ENCODE measurements at regions not wholly inside any gene's neighbourhood (a gene's known extent, or its start where the extent isn't known, plus 50 kb on each side); places are given as distances from the start of the nearest gene placed in this dataset.

DNA sequence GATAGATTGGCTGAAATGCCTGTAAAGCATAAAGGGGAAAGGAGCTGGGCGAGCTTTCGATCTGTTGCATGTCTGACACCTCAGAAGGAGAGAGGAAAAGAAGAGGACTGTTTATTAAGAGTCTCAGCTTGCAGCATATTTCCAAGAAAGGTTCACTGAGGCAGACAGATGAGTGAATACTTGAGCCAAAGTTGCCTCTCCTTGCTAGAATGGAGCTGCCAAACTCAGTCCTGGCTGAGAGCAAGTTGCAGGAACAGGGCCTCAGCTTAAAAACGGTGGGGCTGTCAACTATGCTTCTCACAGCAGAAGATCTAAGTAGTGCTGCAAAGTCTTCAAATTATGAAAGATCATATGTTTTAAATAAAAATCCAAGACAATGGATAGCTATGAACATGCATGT lies 707.5 kb downstream of the PCDH7 start:
- Histone ChIP-seq H2AK5ac (ENCODE audit: low read depth, low read length) (no peak overlapping the region), H4K91ac (replicated peaks; ENCODE audit: insufficient read length, low read length) (no peak overlapping the region), H3K23me2 (ENCODE audit: low read depth, low read length) (no peaks in the 10 kb centered on the region), H2BK15ac (ENCODE audit: low read length) (no peak overlapping the region), H3K14ac (ENCODE audit: insufficient read length) (no peak overlapping the region), H3K27me3 (replicated peaks in 1 of 4; ENCODE audit: control insufficient read depth in 3 of 4, extremely low read depth in 1 of 4, insufficient read depth in 3 of 4, low read length in 3 of 4) (no peaks in the 10 kb centered on the region), H2BK120ac (replicated peaks; ENCODE audit: low read depth, low read length) (no peak overlapping the region), H3K79me2 (ENCODE audit: control insufficient read depth in 1 of 2, insufficient read depth in 2 of 2, low read length in 2 of 2) (no peaks in the 10 kb centered on the region), H3K9me3 (ENCODE audit: insufficient read depth in 2 of 2, low read depth in 1 of 2, low read length in 1 of 2) (no peaks in the 10 kb centered on the region), H4K20me1 (replicated peaks in 1 of 2; ENCODE audit: control insufficient read depth in 1 of 2, insufficient read depth in 2 of 2, low read length in 2 of 2) (no peaks in the 10 kb centered on the region), H3K18ac (ENCODE audit: extremely low read depth, low read length) (no peak overlapping the region), H3K27ac (ENCODE audit: low read depth, low read length) (no peak overlapping the region), H3K56ac (replicated peaks; ENCODE audit: insufficient read length, low read depth, low read length) (no peak overlapping the region), H3K9ac (replicated peaks in 1 of 4; ENCODE audit: extremely low read depth in 1 of 4, low read depth in 3 of 4, low read length in 3 of 4) (no peak overlapping the region), H3K4ac (replicated peaks; ENCODE audit: insufficient read length, low read depth, low read length) (no peak overlapping the region), H4K5ac (ENCODE audit: insufficient read length, low read depth, low read length) (no peak overlapping the region), H3K36me3 (ENCODE audit: control insufficient read depth in 2 of 4, insufficient read depth in 4 of 4, low read length in 3 of 4) (no peaks in the 10 kb centered on the region), H3K23ac (ENCODE audit: insufficient read length) (no peak overlapping the region), H3K4me1 (replicated peaks in 1 of 4; ENCODE audit: control insufficient read depth in 3 of 4, insufficient read depth in 4 of 4, low read length in 3 of 4) (no peaks in the 10 kb centered on the region), H3K4me2 (ENCODE audit: insufficient read depth in 1 of 2, low read depth in 2 of 2, low read length in 2 of 2) (no peak overlapping the region), H3K79me1 (ENCODE audit: low read depth, low read length) (no peaks in the 10 kb centered on the region), H4K8ac (ENCODE audit: extremely low read depth, insufficient read depth, low read length) (no peak overlapping the region), H2BK12ac (ENCODE audit: low read depth, low read length) (no peak overlapping the region), H3K4me3 (ENCODE audit: extremely low read depth in 1 of 4, insufficient read depth in 2 of 4, low read depth in 3 of 4, low read length in 4 of 4) (no peak overlapping the region), H2BK5ac (ENCODE audit: low read depth, low read length) (no peak overlapping the region), H2BK20ac (ENCODE audit: low read length) (no peak overlapping the region), H2AFZ (ENCODE audit: low read length) (no peak overlapping the region)
- CTCF ChIA-PET (ENCODE audit: partially characterized antibody) = interaction anchor here (1.4 to 2.3 kb wide), 2 partner anchors 10 to 14 kb away, joined by 3 to 9 read pairs; no protein-coding TSS in a partner anchor
- POLR2A ChIA-PET (ENCODE audit: partially characterized antibody) = no interaction called here
- FAIRE-seq (no peak), DNase-seq (ENCODE audit: low read depth in 1 of 2, low spot score in 2 of 2) (no peak)
- WGBS, 2 experiments (ENCODE audit: extremely low coverage in 1 of 2, insufficient coverage in 1 of 2, insufficient read length in 1 of 2, insufficient replicate concordance in 2 of 2, low coverage in 1 of 2, low lambda C conversion rate in 2 of 2, missing lambda C conversion rate in 1 of 2) = 81% methylated on average over 3 of the region's 3 CpGs; no CpG with 5 or more reads in 1 of the 2 experiments
- TF ChIP-seq, protein P1, sequence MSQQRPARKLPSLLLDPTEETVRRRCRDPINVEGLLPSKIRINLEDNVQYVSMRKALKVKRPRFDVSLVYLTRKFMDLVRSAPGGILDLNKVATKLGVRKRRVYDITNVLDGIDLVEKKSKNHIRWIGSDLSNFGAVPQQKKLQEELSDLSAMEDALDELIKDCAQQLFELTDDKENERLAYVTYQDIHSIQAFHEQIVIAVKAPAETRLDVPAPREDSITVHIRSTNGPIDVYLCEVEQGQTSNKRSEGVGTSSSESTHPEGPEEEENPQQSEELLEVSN (IDR thresholded peaks at IDR 0.05) = no peak
- no peak for TF ChIP-seq CHD1 (IDR thresholded peaks at IDR 0.05; ENCODE audit: low read depth, low read length)
- TF ChIP-seq, protein P2, sequence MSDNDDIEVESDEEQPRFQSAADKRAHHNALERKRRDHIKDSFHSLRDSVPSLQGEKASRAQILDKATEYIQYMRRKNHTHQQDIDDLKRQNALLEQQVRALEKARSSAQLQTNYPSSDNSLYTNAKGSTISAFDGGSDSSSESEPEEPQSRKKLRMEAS (IDR thresholded peaks at IDR 0.05) = no peak
- TF ChIP-seq JUN (IDR thresholded peaks at IDR 0.05; ENCODE audit: low read depth, low read length) = no peak
- no peak for TF ChIP-seq RFX5 (IDR thresholded peaks at IDR 0.05; ENCODE audit: borderline replicate concordance, low read depth, low read length)
- no peak for TF ChIP-seq ZNF274 (IDR thresholded peaks at IDR 0.05; ENCODE audit: borderline replicate concordance, extremely low read depth, low read length)
- no peak for TF ChIP-seq NANOG (IDR thresholded peaks at IDR 0.05; ENCODE audit: insufficient read depth, low read depth, low read length, poor library complexity, severe bottlenecking)
- no peak for TF ChIP-seq KDM4A (IDR thresholded peaks at IDR 0.05; ENCODE audit: low read depth, low read length, severe bottlenecking)
- TF ChIP-seq TAF1 (IDR thresholded peaks at IDR 0.05; ENCODE audit: low read depth, low read length) = no peak
- no peak for TF ChIP-seq RNF2 (IDR thresholded peaks at IDR 0.05; ENCODE audit: borderline replicate concordance, low read depth, low read length, missing control alignments, poor library complexity, severe bottlenecking)
- TF ChIP-seq, protein P3, sequence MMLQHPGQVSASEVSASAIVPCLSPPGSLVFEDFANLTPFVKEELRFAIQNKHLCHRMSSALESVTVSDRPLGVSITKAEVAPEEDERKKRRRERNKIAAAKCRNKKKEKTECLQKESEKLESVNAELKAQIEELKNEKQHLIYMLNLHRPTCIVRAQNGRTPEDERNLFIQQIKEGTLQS (IDR thresholded peaks at IDR 0.05; ENCODE audit: insufficient read depth, low read depth, low read length) = no peak
